IMR-90 (cell line): ENCODE measurements at regions not wholly inside any gene's neighbourhood (a gene's known extent, or its start where the extent isn't known, plus 50 kb on each side); places are given as distances from the start of the nearest gene placed in this dataset.

Experiments used
- ATAC-seq: fragments of 200-7000 bp; cut with Tn5 transposase; 2 replicates; pipeline ENCODE4 v1.9.1; 2020; ENCODE audit warnings: low read depth, mild to moderate bottlenecking, moderate library complexity
- BruUV-seq: library from RNA; stranded (reverse); fragments of 400-500 nt; replicated peaks from 2 replicates; lab custom pipeline; 2021; lab: Mats Ljungman, UMichigan
- CTCF ChIA-PET: fragments of 300-600 bp; formaldehyde crosslinking; extraction: SDS; loops from one replicate; lab custom pipeline; 2021; ENCODE audit warnings: antibody characterized with exemption; lab: Yijun Ruan, JAX
- POLR2A ChIA-PET: fragments of 300-600 bp; sonication (Branson Sonifier 250); formaldehyde crosslinking; loops from one replicate; lab custom pipeline; 2022; ENCODE audit warnings: antibody characterized with exemption; ENCODE audit not compliant: unreplicated experiment; lab: Charles Lee
- DNase-seq: peaks from one replicate; pipeline ENCODE4 v3.0.0; 2013
- H2AFZ ChIP-seq: replicated peaks from 2 replicates; pipeline ENCODE3; 2013; ENCODE audit warnings: low read length, mild to moderate bottlenecking; ENCODE audit not compliant: poor library complexity
- H2AK5ac ChIP-seq: 2 replicates; pipeline ENCODE4 v1.6.1; 2013; ENCODE audit warnings: low read depth, low read length, inconsistent platforms
- H2AK9ac ChIP-seq: replicated peaks from 2 replicates; pipeline ENCODE3; 2013; ENCODE audit warnings: mild to moderate bottlenecking, low read depth, low read length, moderate library complexity; ENCODE audit not compliant: poor library complexity
- H2BK120ac ChIP-seq: 2 replicates; pipeline ENCODE4 v1.6.1; 2013; ENCODE audit warnings: low read depth, low read length, inconsistent platforms
- H2BK15ac ChIP-seq: 3 replicates; pipeline ENCODE4 v1.6.1; 2013; ENCODE audit warnings: low read depth, low read length, inconsistent platforms
- H2BK20ac ChIP-seq: 2 replicates; pipeline ENCODE4 v1.6.1; 2013; ENCODE audit warnings: low read depth, mild to moderate bottlenecking, inconsistent platforms, low read length, moderate library complexity
- H2BK5ac ChIP-seq: 2 replicates; pipeline ENCODE4 v1.6.1; 2013; ENCODE audit warnings: mild to moderate bottlenecking, low read depth, low read length, inconsistent platforms; ENCODE audit not compliant: poor library complexity, severe bottlenecking
- H3K14ac ChIP-seq: replicated peaks from 2 replicates; pipeline ENCODE4 v1.6.1; 2013; ENCODE audit warnings: low read depth, low read length, inconsistent platforms
- H3K18ac ChIP-seq: 2 replicates; pipeline ENCODE4 v1.6.1; 2013; ENCODE audit warnings: low read depth, low read length, control low read depth
- H3K23ac ChIP-seq: 2 replicates; pipeline ENCODE4 v1.6.1; 2013; ENCODE audit warnings: low read depth, low read length, inconsistent platforms
- H3K27ac ChIP-seq: 2 replicates; pipeline ENCODE4 v1.5.1; 2013; ENCODE audit warnings: mild to moderate bottlenecking, control low read depth, low read length; ENCODE audit not compliant: insufficient read depth
- H3K27me3 ChIP-seq: 2 replicates; pipeline ENCODE4 v1.6.1; 2013; ENCODE audit warnings: low read length; ENCODE audit not compliant: control insufficient read depth, insufficient read depth
- H3K36me3 ChIP-seq: 2 replicates; pipeline ENCODE4 v1.6.1; 2013; ENCODE audit warnings: low read length, mixed read lengths; ENCODE audit not compliant: control insufficient read depth, insufficient read depth
- H3K4ac ChIP-seq: 2 replicates; pipeline ENCODE4 v1.6.1; 2013; ENCODE audit warnings: low read depth, low read length, inconsistent platforms
- H3K4me1 ChIP-seq: 2 replicates; pipeline ENCODE4 v1.6.1; 2013; ENCODE audit warnings: low read length, mixed read lengths; ENCODE audit not compliant: control insufficient read depth, insufficient read depth
- H3K4me2 ChIP-seq: 2 replicates; pipeline ENCODE4 v1.6.1; 2013; ENCODE audit warnings: low read depth, mild to moderate bottlenecking, control low read depth, low read length, moderate library complexity
- H3K4me3 ChIP-seq: 2 replicates; pipeline ENCODE4 v1.5.1; 2013; ENCODE audit warnings: low read depth, mild to moderate bottlenecking, control low read depth, low read length, moderate library complexity; ENCODE audit not compliant: insufficient read depth
- H3K56ac ChIP-seq: 2 replicates; pipeline ENCODE4 v1.6.1; 2013; ENCODE audit warnings: low read length, inconsistent platforms; ENCODE audit not compliant: insufficient read depth; ENCODE audit errors: extremely low read depth
- H3K79me1 ChIP-seq, 2 experiments: 2 replicates each; pipeline ENCODE4 v1.6.1; 2013; ENCODE audit warnings: low read length in 2 of 2, inconsistent platforms in 1 of 2, low read depth in 1 of 2
- H3K9ac ChIP-seq: 2 replicates; pipeline ENCODE4 v1.6.1; 2013; ENCODE audit warnings: low read depth, low read length, control low read depth
- H3K9me1 ChIP-seq: 2 replicates; pipeline ENCODE4 v1.6.1; 2013; ENCODE audit warnings: low read length, inconsistent platforms; ENCODE audit not compliant: insufficient read depth
- H3K9me3 ChIP-seq: 2 replicates; pipeline ENCODE4 v1.6.1; 2013; ENCODE audit warnings: low read length; ENCODE audit not compliant: control insufficient read depth, insufficient read depth
- H4K20me1 ChIP-seq: 2 replicates; pipeline ENCODE4 v1.6.1; 2013; ENCODE audit warnings: low read length, inconsistent platforms; ENCODE audit not compliant: insufficient read depth
- H4K5ac ChIP-seq: 2 replicates; pipeline ENCODE4 v1.6.1; 2013; ENCODE audit warnings: mild to moderate bottlenecking, low read depth, low read length, control low read depth
- H4K8ac ChIP-seq, 2 experiments: 2 replicates each; pipeline ENCODE4 v1.6.1; 2013; ENCODE audit warnings: low read depth in 2 of 2, low read length in 2 of 2, control low read depth in 1 of 2, inconsistent platforms in 1 of 2
- H4K91ac ChIP-seq: 2 replicates; pipeline ENCODE4 v1.6.1; 2013; ENCODE audit warnings: low read depth, low read length, inconsistent platforms; ENCODE audit not compliant: insufficient read depth
- MAFK ChIP-seq: IDR thresholded peaks from 2 replicates; pipeline ENCODE4 v1.6.1; 2012; ENCODE audit warnings: low read depth, low read length, improper control_type of control experiment
- RAD21 ChIP-seq: IDR thresholded peaks from 2 replicates; pipeline ENCODE4 v1.6.1; 2012; ENCODE audit warnings: low read length, improper control_type of control experiment
- WGBS, 2 experiments: methylation state at CpG; one replicate each; pipeline versions ENCODE4 v1.1.5 to v1.1.7; 2013; ENCODE audit warnings: missing lambda C conversion rate in 2 of 2; ENCODE audit not compliant: insufficient read length in 1 of 2; ENCODE audit errors: extremely low coverage in 2 of 2; 5-methylcytosine and 5-hydroxymethylcytosine counted together
- dilution Hi-C: fragments of 300-500 bp; cut with HindIII; formaldehyde crosslinking; loops from one replicate; pipeline ENCODE4 v1.14.3; 2018; ENCODE audit warnings: low sequenced_read_pairs; ENCODE audit not compliant: unreplicated experiment
- in situ Hi-C: fragments of 300-500 bp; cut with MboI; formaldehyde crosslinking; loops from 3 replicates; pipeline ENCODE4 v1.14.3; 2019; ENCODE audit warnings: low sequenced_read_pairs, inconsistent platforms, mixed read lengths
- intact Hi-C: fragments of 100-400 bp; cut with micrococcal nuclease; formaldehyde crosslinking; loops from 2 replicates; pipeline ENCODE4 v1.10.0; 2022

DNA sequence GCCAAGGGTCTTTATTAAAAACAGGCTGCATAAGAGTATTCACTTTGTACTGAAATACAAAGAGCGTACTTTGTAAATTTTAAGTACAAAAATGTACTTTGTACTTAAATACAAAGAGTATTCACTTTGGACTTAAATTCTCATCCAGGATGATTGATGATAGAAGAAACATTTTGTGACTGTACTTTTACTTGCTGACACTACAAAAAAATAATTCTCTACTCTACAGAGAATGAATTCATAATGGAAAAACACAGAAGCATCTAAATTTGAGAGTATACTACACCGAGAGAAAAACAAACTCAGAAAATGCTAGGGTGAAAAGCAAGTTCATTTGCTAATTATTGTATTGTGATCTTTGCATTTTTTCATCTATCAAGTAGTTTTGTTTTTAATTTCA is 54.4 kb upstream of the STXBP5 start:
- H3K79me1 ChIP-seq = peaks cover 0 to 2% of the 10 kb centered on the region in 2 experiments; a peak in 1 of 4 replicates
- H2AK9ac ChIP-seq = no peak overlapping the region
- ChIA-PET CTCF (no interaction called here), POLR2A (no interaction called here)
- no peak overlapping the region for H3K4me2 ChIP-seq
- no peaks in the 10 kb centered on the region for H3K27me3 ChIP-seq
- no peak overlapping the region for H3K4ac ChIP-seq
- no peak overlapping the region for H4K91ac ChIP-seq
- H4K20me1 ChIP-seq = no peaks in the 10 kb centered on the region
- no peak overlapping the region for H2BK5ac ChIP-seq
- no peak overlapping the region for H3K9ac ChIP-seq
- no peaks in the 10 kb centered on the region for H3K36me3 ChIP-seq
- H3K27ac ChIP-seq = no peak overlapping the region
- peaks cover 3% of the 10 kb centered on the region; the same call in 1 of the 2 replicates for H3K4me1 ChIP-seq
- TF ChIP-seq MAFK (peak; percentile 66), RAD21 (no peak)
- intact Hi-C loops (no loop called here), in situ Hi-C loops (no loop called here), dilution Hi-C loops (no loop called here)
- no peak overlapping the region for H3K18ac ChIP-seq
- no peak overlapping the region for H3K23ac ChIP-seq
- no peak overlapping the region for H2BK15ac ChIP-seq
- H2BK120ac ChIP-seq = no peak overlapping the region
- no peak overlapping the region for H4K8ac ChIP-seq
- DNase-seq = no peak
- no TSS peak for BruUV-seq
- WGBS, 2 experiments = no CpG with 5 or more reads among the region's 2 CpGs
- no peak overlapping the region for H3K4me3 ChIP-seq
- no peak overlapping the region for H3K14ac ChIP-seq
- no peak overlapping the region for H2BK20ac ChIP-seq
- no peak for ATAC-seq
- no peak overlapping the region for H3K56ac ChIP-seq
- no peak overlapping the region for H4K5ac ChIP-seq
- no peaks in the 10 kb centered on the region for H3K9me3 ChIP-seq
- H2AFZ ChIP-seq = no peak overlapping the region
- H2AK5ac ChIP-seq = no peak overlapping the region
- 0 out of 2 replicates have a peak, but pooled peaks cover 4% of the 10 kb centered on the region for H3K9me1 ChIP-seq
